ENCODE measurements at regions not wholly inside any gene's neighbourhood (a gene's known extent, or its start where the extent isn't known, plus 50 kb on each side); places are given as distances from the start of the nearest gene placed in this dataset.

GRCh38 chr3:20736287-20736852 is 550.4 kb upstream of the SGO1 start:
- no peak overlapping the region for H3K4me3 Mint-ChIP-seq
- H3K4me2 ChIP-seq = no peak overlapping the region
- H3K4me1 ChIP-seq = peaks cover 2% of the 10 kb centered on the region
- H3K27ac ChIP-seq = no peak overlapping the region
- no peaks in the 10 kb centered on the region for H3K79me2 ChIP-seq (ENCODE audit: low read depth)
- H3K27ac Mint-ChIP-seq = no peak overlapping the region
- H2AFZ ChIP-seq (replicated peaks) = no peak overlapping the region
- no peaks in the 10 kb centered on the region for H3K9me3 Mint-ChIP-seq
- H3K27me3 Mint-ChIP-seq (ENCODE audit: insufficient read depth, low read depth) = no peaks in the 10 kb centered on the region
- H3F3A ChIP-seq (ENCODE audit: low read depth) = no peaks in the 10 kb centered on the region
- no peaks in the 10 kb centered on the region for H3K27me3 ChIP-seq
- H3K9me3 ChIP-seq (ENCODE audit: low read depth) = no peaks in the 10 kb centered on the region
- H3K36me3 ChIP-seq = no peaks in the 10 kb centered on the region
- H3K36me3 Mint-ChIP-seq = no peaks in the 10 kb centered on the region
- no peak for DNase-seq (ENCODE audit: low spot score)
- TF ChIP-seq EZH2 (IDR thresholded peaks at IDR 0.05) = no peak
- TF ChIP-seq CTCF (IDR thresholded peaks at IDR 0.05) = no peak
- H3K4me1 Mint-ChIP-seq = peaks cover 9% of the 10 kb centered on the region
- no peaks in the 10 kb centered on the region for H4K20me1 ChIP-seq (ENCODE audit: low read depth)
- H3K9ac ChIP-seq = no peak overlapping the region
- no peak overlapping the region for H3K4me3 ChIP-seq

GRCh38 chr3:20729185-20729584 is 543.2 kb upstream of the SGO1 start:
- Mint-ChIP-seq H3K36me3 (no peaks in the 10 kb centered on the region), H3K27ac (no peak overlapping the region)
- no peaks in the 10 kb centered on the region for H3K4me1 ChIP-seq

GRCh38 chr3:20726786-20727185 is 540.8 kb upstream of the SGO1 start:
- no peaks in the 10 kb centered on the region for H3K9me3 ChIP-seq (ENCODE audit: low read depth)
- H2AFZ ChIP-seq (replicated peaks) = no peak overlapping the region
- no peaks in the 10 kb centered on the region for H3K4me1 Mint-ChIP-seq
- H3F3A ChIP-seq (ENCODE audit: low read depth) = no peaks in the 10 kb centered on the region
- no peaks in the 10 kb centered on the region for H3K36me3 ChIP-seq
- H3K79me2 ChIP-seq (ENCODE audit: low read depth) = no peaks in the 10 kb centered on the region
- no peak for DNase-seq (ENCODE audit: low spot score)
- no peak overlapping the region for H3K4me3 ChIP-seq
- TF ChIP-seq EZH2phosphoT487 (IDR thresholded peaks at IDR 0.05) (no peak), EZH2 (IDR thresholded peaks at IDR 0.05) (no peak), CTCF (IDR thresholded peaks at IDR 0.05) (no peak)
- H3K27ac ChIP-seq = no peak overlapping the region
- no peak overlapping the region for H3K4me3 Mint-ChIP-seq
- no peaks in the 10 kb centered on the region for H3K36me3 Mint-ChIP-seq
- H4K20me1 ChIP-seq (ENCODE audit: low read depth) = no peaks in the 10 kb centered on the region
- H3K4me1 ChIP-seq = no peaks in the 10 kb centered on the region
- H3K9me3 Mint-ChIP-seq = no peaks in the 10 kb centered on the region
- H3K27me3 ChIP-seq = no peaks in the 10 kb centered on the region
- H3K27me3 Mint-ChIP-seq (ENCODE audit: insufficient read depth, low read depth) = no peaks in the 10 kb centered on the region
- no peak overlapping the region for H3K9ac ChIP-seq
- no peak overlapping the region for H3K4me2 ChIP-seq
- H3K27ac Mint-ChIP-seq = no peak overlapping the region

More at GRCh38 chr3:20729185-20729584, 543.2 kb upstream of the SGO1 start:
- H3K27me3 ChIP-seq = no peaks in the 10 kb centered on the region
- Mint-ChIP-seq H3K27me3 (ENCODE audit: insufficient read depth, low read depth) (no peaks in the 10 kb centered on the region), H3K4me3 (no peak overlapping the region), H3K4me1 (no peaks in the 10 kb centered on the region), H3K9me3 (no peaks in the 10 kb centered on the region)
- DNase-seq (ENCODE audit: low spot score) = no peak
- H3F3A ChIP-seq (ENCODE audit: low read depth) = no peaks in the 10 kb centered on the region
- H2AFZ ChIP-seq (replicated peaks) = no peak overlapping the region
- H3K36me3 ChIP-seq = no peaks in the 10 kb centered on the region
- TF ChIP-seq EZH2phosphoT487 (IDR thresholded peaks at IDR 0.05) (no peak), EZH2 (IDR thresholded peaks at IDR 0.05) (no peak), CTCF (IDR thresholded peaks at IDR 0.05) (no peak)
- H3K79me2 ChIP-seq (ENCODE audit: low read depth) = no peaks in the 10 kb centered on the region
- no peak overlapping the region for H3K4me2 ChIP-seq
- no peak overlapping the region for H3K27ac ChIP-seq
- no peak overlapping the region for H3K9ac ChIP-seq
- no peaks in the 10 kb centered on the region for H4K20me1 ChIP-seq (ENCODE audit: low read depth)
- no peaks in the 10 kb centered on the region for H3K9me3 ChIP-seq (ENCODE audit: low read depth)
- H3K4me3 ChIP-seq = no peak overlapping the region
